HG03196 (cell line): ENCODE measurements at regions not wholly inside any gene's neighbourhood (a gene's known extent, or its start where the extent isn't known, plus 50 kb on each side); places are given as distances from the start of the nearest gene placed in this dataset.

Source experiments
- ATAC-seq: cut with Tn5 transposase; IDR thresholded peaks from one replicate; pipeline ENCODE4 v1.9.1; 2021; ENCODE audit not compliant: unreplicated experiment

- ATAC-seq = no peak
These were observed 66.7 kb upstream of the ZNF32 start for GRCh38 chr10:43715334-43715733.

DNA sequence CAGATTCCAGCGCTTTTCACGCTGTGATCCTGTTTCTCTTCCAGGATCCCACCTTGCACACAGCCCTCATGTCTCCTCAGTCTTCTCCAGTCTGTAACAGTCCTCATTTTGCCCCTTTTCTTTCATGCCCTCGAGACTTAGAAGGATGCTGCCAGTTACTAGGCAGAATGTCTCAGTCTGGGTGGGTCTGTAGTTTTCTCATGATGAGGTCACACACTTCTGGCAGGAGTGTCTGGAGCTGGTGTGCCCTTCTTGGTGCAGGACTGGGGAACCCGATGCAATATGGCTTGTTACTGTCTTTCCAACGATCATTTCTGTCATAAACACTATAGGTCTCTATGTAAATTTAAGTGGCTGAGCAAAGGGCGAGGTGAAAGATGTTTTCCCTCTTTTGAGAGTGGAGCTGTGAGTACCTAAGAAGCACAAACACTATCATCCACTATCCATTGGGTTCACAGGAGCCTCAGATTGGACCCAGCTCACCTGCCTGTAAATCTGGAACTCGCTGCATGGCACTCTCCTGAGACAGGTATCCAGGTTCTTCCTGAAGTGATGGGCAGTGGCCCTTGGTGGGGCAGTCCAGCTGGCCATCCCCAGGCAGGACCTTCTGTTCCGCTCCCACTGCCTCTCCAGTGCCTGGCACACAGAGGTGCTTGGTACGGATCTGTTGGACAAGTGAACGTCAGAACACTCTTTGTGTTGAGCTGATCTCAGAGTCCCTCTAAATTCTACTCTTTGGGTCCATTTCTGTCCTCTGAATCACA lies 64.3 kb upstream of the ZNF32 start:
- ATAC-seq = no peak

GRCh38 chr10:43710772-43711471 lies 62.2 kb upstream of the ZNF32 start:
- ATAC-seq = no peak

GRCh38 chr10:43708262-43708661 lies 59.6 kb upstream of the ZNF32 start:
- ATAC-seq = no peak

- no peak for ATAC-seq
These were observed 59.1 kb upstream of the ZNF32 start for GRCh38 chr10:43707770-43708169.

- ATAC-seq = no peak
These were observed 57.5 kb upstream of the ZNF32 start for GRCh38 chr10:43706166-43706565.

- no peak for ATAC-seq
These were observed 54.6 kb upstream of the ZNF32 start for GRCh38 chr10:43703286-43703685.

GRCh38 chr10:43702936-43703281 lies 54.2 kb upstream of the ZNF32 start:
- ATAC-seq = no peak

- no peak for ATAC-seq
These were observed 53.7 kb upstream of the ZNF32 start for GRCh38 chr10:43702213-43702935.

DNA sequence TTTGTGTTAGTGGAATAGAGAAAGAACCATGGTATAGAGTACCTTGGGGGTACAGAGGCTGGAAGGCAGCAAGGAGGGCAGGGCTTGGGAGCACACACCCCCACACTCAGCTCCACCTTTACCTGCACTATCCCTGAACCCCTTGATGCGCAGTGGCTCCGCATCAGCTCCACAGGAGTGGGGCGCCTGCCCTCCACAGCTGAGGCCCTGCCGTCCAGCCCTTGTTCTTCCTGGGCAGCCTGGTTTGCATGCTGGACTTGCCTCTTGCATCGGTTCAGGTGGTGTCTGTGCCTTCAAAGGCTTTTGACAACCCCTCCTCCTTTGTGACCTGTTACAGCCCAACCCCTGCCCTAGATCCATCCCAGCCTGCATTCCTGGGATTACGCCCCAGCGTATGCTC lies 52.6 kb upstream of the ZNF32 start:
- ATAC-seq = no peak

GRCh38 chr10:43700306-43700705 lies 51.6 kb upstream of the ZNF32 start:
- ATAC-seq = no peak

- no peak for ATAC-seq
These were observed 50.8 kb upstream of the ZNF32 start for GRCh38 chr10:43699516-43699915.
